ENCODE measurements at regions not wholly inside any gene's neighbourhood (a gene's known extent, or its start where the extent isn't known, plus 50 kb on each side); places are given as distances from the start of the nearest gene placed in this dataset.

DNA sequence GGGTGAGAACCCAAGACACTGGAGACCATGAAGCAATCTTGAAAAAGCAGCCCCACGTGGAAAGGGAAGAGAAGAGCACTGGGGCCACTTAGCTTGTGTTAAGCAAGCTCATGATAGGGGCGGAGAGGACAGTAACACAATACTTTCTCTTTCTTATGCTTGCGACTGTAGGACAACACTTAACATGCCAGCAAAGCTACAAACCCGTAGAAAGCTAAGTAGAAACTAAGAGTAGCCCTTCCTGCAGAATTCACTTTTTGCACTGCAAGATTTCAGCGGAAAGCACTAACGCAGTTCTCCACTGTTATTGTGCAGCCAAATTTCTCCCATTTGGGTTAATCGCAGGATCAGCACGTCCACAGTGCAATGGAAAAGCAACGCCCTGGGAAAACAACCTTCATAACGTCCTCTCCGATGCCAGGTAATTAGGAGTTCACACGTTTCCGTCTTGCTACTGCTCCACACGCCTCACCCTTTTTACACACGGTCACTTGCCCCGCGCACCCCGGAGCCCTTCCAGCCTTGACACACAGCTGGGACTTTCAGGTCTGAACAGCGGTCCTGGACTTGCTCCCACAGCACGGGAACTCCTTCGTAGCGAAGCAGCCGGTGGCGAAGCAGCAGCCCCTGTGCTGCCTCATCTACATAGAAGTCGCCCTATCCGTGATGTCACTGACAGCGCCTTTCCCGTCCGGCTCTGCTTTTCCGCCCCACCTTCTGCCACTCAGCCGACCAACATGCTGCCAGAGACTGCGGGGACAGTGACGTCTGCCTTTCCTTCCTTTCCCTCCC lies 148.6 kb downstream of the PPIAL4G start (continued):
- TF ChIP-seq, protein P1, sequence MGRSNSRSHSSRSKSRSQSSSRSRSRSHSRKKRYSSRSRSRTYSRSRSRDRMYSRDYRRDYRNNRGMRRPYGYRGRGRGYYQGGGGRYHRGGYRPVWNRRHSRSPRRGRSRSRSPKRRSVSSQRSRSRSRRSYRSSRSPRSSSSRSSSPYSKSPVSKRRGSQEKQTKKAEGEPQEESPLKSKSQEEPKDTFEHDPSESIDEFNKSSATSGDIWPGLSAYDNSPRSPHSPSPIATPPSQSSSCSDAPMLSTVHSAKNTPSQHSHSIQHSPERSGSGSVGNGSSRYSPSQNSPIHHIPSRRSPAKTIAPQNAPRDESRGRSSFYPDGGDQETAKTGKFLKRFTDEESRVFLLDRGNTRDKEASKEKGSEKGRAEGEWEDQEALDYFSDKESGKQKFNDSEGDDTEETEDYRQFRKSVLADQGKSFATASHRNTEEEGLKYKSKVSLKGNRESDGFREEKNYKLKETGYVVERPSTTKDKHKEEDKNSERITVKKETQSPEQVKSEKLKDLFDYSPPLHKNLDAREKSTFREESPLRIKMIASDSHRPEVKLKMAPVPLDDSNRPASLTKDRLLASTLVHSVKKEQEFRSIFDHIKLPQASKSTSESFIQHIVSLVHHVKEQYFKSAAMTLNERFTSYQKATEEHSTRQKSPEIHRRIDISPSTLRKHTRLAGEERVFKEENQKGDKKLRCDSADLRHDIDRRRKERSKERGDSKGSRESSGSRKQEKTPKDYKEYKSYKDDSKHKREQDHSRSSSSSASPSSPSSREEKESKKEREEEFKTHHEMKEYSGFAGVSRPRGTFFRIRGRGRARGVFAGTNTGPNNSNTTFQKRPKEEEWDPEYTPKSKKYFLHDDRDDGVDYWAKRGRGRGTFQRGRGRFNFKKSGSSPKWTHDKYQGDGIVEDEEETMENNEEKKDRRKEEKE (IDR thresholded peaks at IDR 0.05; ENCODE audit: borderline replicate concordance in 1 of 2, control insufficient read depth in 1 of 2, low read depth in 2 of 2, low read length in 1 of 2) = peak; percentile 91 to 100
- TF ChIP-seq ZNF408 (CRISPR knock-in tag; IDR thresholded peaks at IDR 0.05; ENCODE audit: low read depth) = no peak
- peak; percentile 94 for TF ChIP-seq ZNF253 (CRISPR knock-in tag; conservative IDR thresholded peaks at IDR 0.05)
- no peak for TF ChIP-seq SAP30 (IDR thresholded peaks at IDR 0.05; ENCODE audit: borderline replicate concordance, insufficient read depth, low read depth, low read length, poor library complexity, severe bottlenecking)
- peak; percentile 100 for TF ChIP-seq SMAD1 (IDR thresholded peaks at IDR 0.05; ENCODE audit: low read depth, low read length, partially characterized antibody)
- TF ChIP-seq POLR2AphosphoS5 (IDR thresholded peaks at IDR 0.05; ENCODE audit: control insufficient read depth, insufficient read depth, low read depth, low read length) = peak; percentile 100
- TF ChIP-seq, protein P2, sequence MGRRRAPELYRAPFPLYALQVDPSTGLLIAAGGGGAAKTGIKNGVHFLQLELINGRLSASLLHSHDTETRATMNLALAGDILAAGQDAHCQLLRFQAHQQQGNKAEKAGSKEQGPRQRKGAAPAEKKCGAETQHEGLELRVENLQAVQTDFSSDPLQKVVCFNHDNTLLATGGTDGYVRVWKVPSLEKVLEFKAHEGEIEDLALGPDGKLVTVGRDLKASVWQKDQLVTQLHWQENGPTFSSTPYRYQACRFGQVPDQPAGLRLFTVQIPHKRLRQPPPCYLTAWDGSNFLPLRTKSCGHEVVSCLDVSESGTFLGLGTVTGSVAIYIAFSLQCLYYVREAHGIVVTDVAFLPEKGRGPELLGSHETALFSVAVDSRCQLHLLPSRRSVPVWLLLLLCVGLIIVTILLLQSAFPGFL (CRISPR knock-in tag; IDR thresholded peaks at IDR 0.05) = peak; percentile 40; the same call in 1 of the 2 replicates
- TF ChIP-seq FUS (optimal IDR thresholded peaks at IDR 0.05; ENCODE audit: low read depth, low read length) = peak; percentile 96
- no peak for TF ChIP-seq ZNF699 (CRISPR knock-in tag; IDR thresholded peaks at IDR 0.05; ENCODE audit: insufficient replicate concordance)
- no peak for TF ChIP-seq ZNF263 (CRISPR knock-in tag; IDR thresholded peaks at IDR 0.05; ENCODE audit: borderline replicate concordance)
- TF ChIP-seq ZNF696 (CRISPR knock-in tag; conservative IDR thresholded peaks at IDR 0.05) = peak; percentile 90
- peak; percentile 86 to 94 for TF ChIP-seq AFF1 (IDR thresholded peaks at IDR 0.05; ENCODE audit: low read depth in 1 of 2, partially characterized antibody in 2 of 2)
- no peak for TF ChIP-seq SRSF9 (IDR thresholded peaks at IDR 0.05; ENCODE audit: borderline replicate concordance, low read depth, low read length)

Measured in K562 (cell line).